Adipocyte (in vitro differentiated cells): ENCODE measurements at regions not wholly inside any gene's neighbourhood (a gene's known extent, or its start where the extent isn't known, plus 50 kb on each side); places are given as distances from the start of the nearest gene placed in this dataset.
A peak's percentile ranks its signal among the peaks of the same experiment; 100 is the strongest.

Source experiments
- DNase-seq: peaks from one replicate; pipeline ENCODE4 v3.0.0-alpha.2; 2015; ENCODE audit warnings: low read depth
- H3K27me3 ChIP-seq: replicated peaks from 2 replicates; pipeline ENCODE4 v1.7.0; 2013; ENCODE audit warnings: mild to moderate bottlenecking, low read length, moderate library complexity; ENCODE audit not compliant: control insufficient read depth, insufficient read depth
- H3K36me3 ChIP-seq: 2 replicates; pipeline ENCODE4 v1.7.0; 2013; ENCODE audit warnings: low read length, mild to moderate bottlenecking, moderate library complexity; ENCODE audit not compliant: control insufficient read depth, insufficient read depth, severe bottlenecking
- H3K4me1 ChIP-seq: 2 replicates; pipeline ENCODE4 v1.7.0; 2013; ENCODE audit warnings: mild to moderate bottlenecking, low read length, moderate library complexity; ENCODE audit not compliant: control insufficient read depth, insufficient read depth
- H3K4me3 ChIP-seq: 2 replicates; pipeline ENCODE4 v1.7.0; 2013; ENCODE audit warnings: mild to moderate bottlenecking, low read length, moderate library complexity
- H3K9ac ChIP-seq: 2 replicates; pipeline ENCODE4 v1.7.0; 2013; ENCODE audit warnings: mild to moderate bottlenecking, low read length, moderate library complexity
- H3K9me3 ChIP-seq: 2 replicates; pipeline ENCODE4 v1.7.0; 2013; ENCODE audit warnings: mild to moderate bottlenecking, low read length, moderate library complexity; ENCODE audit not compliant: control insufficient read depth

GRCh38 chr2:62410926-62411456 is 95.0 kb downstream of the TMEM17 start:
- Histone ChIP-seq H3K4me3 (no peak overlapping the region), H3K4me1 (peaks cover 25% of the 10 kb centered on the region), H3K9me3 (no peaks in the 10 kb centered on the region), H3K36me3 (no peaks in the 10 kb centered on the region), H3K27me3 (no peaks in the 10 kb centered on the region), H3K9ac (peak overlapping the region; percentile 77)
- no peak for DNase-seq

GRCh38 chr2:62410015-62410453 is 96.0 kb downstream of the TMEM17 start:
- Histone ChIP-seq H3K27me3 (no peaks in the 10 kb centered on the region), H3K4me1 (peaks cover 25% of the 10 kb centered on the region), H3K4me3 (no peak overlapping the region), H3K36me3 (no peaks in the 10 kb centered on the region), H3K9ac (no peak overlapping the region), H3K9me3 (no peaks in the 10 kb centered on the region)
- no peak for DNase-seq

- Histone ChIP-seq H3K9ac (no peak overlapping the region), H3K27me3 (no peaks in the 10 kb centered on the region), H3K4me1 (peaks cover 25% of the 10 kb centered on the region), H3K36me3 (no peaks in the 10 kb centered on the region), H3K9me3 (no peaks in the 10 kb centered on the region), H3K4me3 (no peak overlapping the region)
- peak; percentile 13 for DNase-seq
Observed at GRCh38 chr2:62409442-62409841, 96.6 kb downstream of the TMEM17 start.

GRCh38 chr2:62408241-62408677 is 97.7 kb downstream of the TMEM17 start:
- DNase-seq, result no peak
- no peaks in the 10 kb centered on the region for H3K9me3 ChIP-seq
- no peak overlapping the region for H3K9ac ChIP-seq
- peaks cover 25% of the 10 kb centered on the region for H3K4me1 ChIP-seq
- no peaks in the 10 kb centered on the region for H3K36me3 ChIP-seq
- H3K27me3 ChIP-seq, result no peaks in the 10 kb centered on the region
- no peak overlapping the region for H3K4me3 ChIP-seq

- Histone ChIP-seq H3K4me1 (peaks cover 25% of the 10 kb centered on the region), H3K9ac (no peak overlapping the region), H3K36me3 (no peaks in the 10 kb centered on the region), H3K4me3 (no peak overlapping the region), H3K27me3 (no peaks in the 10 kb centered on the region), H3K9me3 (no peaks in the 10 kb centered on the region)
- no peak for DNase-seq
Observed at GRCh38 chr2:62407838-62408237, 98.2 kb downstream of the TMEM17 start.

GRCh38 chr2:62407401-62407800 is 98.6 kb downstream of the TMEM17 start:
- DNase-seq, result no peak
- Histone ChIP-seq H3K4me3 (no peak overlapping the region), H3K36me3 (no peaks in the 10 kb centered on the region), H3K27me3 (no peaks in the 10 kb centered on the region), H3K9ac (no peak overlapping the region), H3K9me3 (no peaks in the 10 kb centered on the region), H3K4me1 (peaks cover 25% of the 10 kb centered on the region)

- no peaks in the 10 kb centered on the region for H3K27me3 ChIP-seq
- H3K36me3 ChIP-seq, result no peaks in the 10 kb centered on the region
- no peak for DNase-seq
- H3K4me1 ChIP-seq, result peaks cover 21% of the 10 kb centered on the region
- H3K9me3 ChIP-seq, result peaks cover 4% of the 10 kb centered on the region
- H3K9ac ChIP-seq, result no peak overlapping the region
- H3K4me3 ChIP-seq, result no peak overlapping the region
Observed at GRCh38 chr2:62406573-62407043, 99.4 kb downstream of the TMEM17 start.

GRCh38 chr2:62404913-62405312 is 101.1 kb downstream of the TMEM17 start:
- DNase-seq, result no peak

GRCh38 chr2:62402156-62402555 is 103.8 kb downstream of the TMEM17 start:
- H3K4me1 ChIP-seq, result no peaks in the 10 kb centered on the region
- no peaks in the 10 kb centered on the region for H3K36me3 ChIP-seq
- no peak for DNase-seq

More at GRCh38 chr2:62404913-62405312, 101.1 kb downstream of the TMEM17 start:
- Histone ChIP-seq H3K4me3 (no peak overlapping the region), H3K4me1 (peaks cover 12% of the 10 kb centered on the region), H3K9me3 (peaks cover 4% of the 10 kb centered on the region), H3K27me3 (no peaks in the 10 kb centered on the region), H3K9ac (no peak overlapping the region), H3K36me3 (no peaks in the 10 kb centered on the region)

GRCh38 chr2:62398356-62398755 is 107.6 kb downstream of the TMEM17 start:
- H3K4me3 ChIP-seq, result no peak overlapping the region
- no peaks in the 10 kb centered on the region for H3K4me1 ChIP-seq
- H3K27me3 ChIP-seq, result no peaks in the 10 kb centered on the region
- H3K9me3 ChIP-seq, result peaks cover 4% of the 10 kb centered on the region
- H3K9ac ChIP-seq, result no peak overlapping the region
- DNase-seq, result no peak
- H3K36me3 ChIP-seq, result no peaks in the 10 kb centered on the region

More at GRCh38 chr2:62402156-62402555, 103.8 kb downstream of the TMEM17 start:
- Histone ChIP-seq H3K27me3 (no peaks in the 10 kb centered on the region), H3K9me3 (peaks cover 4% of the 10 kb centered on the region), H3K9ac (no peak overlapping the region), H3K4me3 (no peak overlapping the region)

- no peaks in the 10 kb centered on the region for H3K4me1 ChIP-seq
- no peaks in the 10 kb centered on the region for H3K27me3 ChIP-seq
- H3K9me3 ChIP-seq, result peaks cover 1% of the 10 kb centered on the region
- H3K36me3 ChIP-seq, result no peaks in the 10 kb centered on the region
- H3K9ac ChIP-seq, result no peak overlapping the region
- H3K4me3 ChIP-seq, result no peak overlapping the region
- no peak for DNase-seq
Observed at GRCh38 chr2:62396880-62397279, 109.1 kb downstream of the TMEM17 start.

- Histone ChIP-seq H3K4me1 (no peaks in the 10 kb centered on the region), H3K9me3 (no peaks in the 10 kb centered on the region), H3K27me3 (no peaks in the 10 kb centered on the region), H3K4me3 (no peak overlapping the region), H3K36me3 (no peaks in the 10 kb centered on the region), H3K9ac (no peak overlapping the region)
- no peak for DNase-seq
Observed at GRCh38 chr2:62393293-62393692, 112.7 kb downstream of the TMEM17 start.
